Smooth muscle cell of the brain vasculature (primary cell): ENCODE measurements at regions not wholly inside any gene's neighbourhood (a gene's known extent, or its start where the extent isn't known, plus 50 kb on each side); places are given as distances from the start of the nearest gene placed in this dataset.
"Not testable (repeated sequence)": the region's sequence is repeated elsewhere in the genome, so short reads cannot be mapped to it uniquely, and the experiment has no call there.

Experiments
- DNase-seq: peaks from one replicate; pipeline ENCODE4 v3.0.0-alpha.2; 2012; ENCODE audit warnings: low read depth, low spot score

GRCh38 chr2:2591542-2591940 is 260.5 kb upstream of the MYT1L start:
- no peak for DNase-seq

- no peak for DNase-seq
Observed at GRCh38 chr2:2590841-2591541, 259.9 kb upstream of the MYT1L start.

- DNase-seq: no peak
Observed at GRCh38 chr2:2590141-2590540, 259.1 kb upstream of the MYT1L start.

- no peak for DNase-seq
Observed at GRCh38 chr2:2588777-2589176, 257.7 kb upstream of the MYT1L start.

- no peak for DNase-seq
Observed at GRCh38 chr2:2587354-2587753, 256.3 kb upstream of the MYT1L start.

- DNase-seq: no peak
Observed at GRCh38 chr2:2586931-2587330, 255.9 kb upstream of the MYT1L start.

GRCh38 chr2:2586068-2586776 is 255.1 kb upstream of the MYT1L start:
- DNase-seq: no peak

GRCh38 chr2:2582998-2583545 is 252.0 kb upstream of the MYT1L start:
- DNase-seq: no peak

GRCh38 chr2:2581331-2582159 is 250.5 kb upstream of the MYT1L start:
- DNase-seq: no peak

GRCh38 chr2:2580841-2581240 is 249.8 kb upstream of the MYT1L start:
- DNase-seq: not testable (repeated sequence)

- DNase-seq: no peak
Observed at GRCh38 chr2:2580341-2580740, 249.3 kb upstream of the MYT1L start.

GRCh38 chr2:2579814-2580213 is 248.7 kb upstream of the MYT1L start:
- no peak for DNase-seq

- DNase-seq: no peak
Observed at GRCh38 chr2:2577407-2577831, 246.3 kb upstream of the MYT1L start.

- no peak for DNase-seq
Observed at GRCh38 chr2:2575870-2576386, 244.9 kb upstream of the MYT1L start.

GRCh38 chr2:2575181-2575577 is 244.1 kb upstream of the MYT1L start:
- DNase-seq: no peak

- DNase-seq: no peak
Observed at GRCh38 chr2:2574401-2575180, 243.5 kb upstream of the MYT1L start.

GRCh38 chr2:2573658-2574293 is 242.7 kb upstream of the MYT1L start:
- no peak for DNase-seq

- no peak for DNase-seq
Observed at GRCh38 chr2:2573205-2573604, 242.1 kb upstream of the MYT1L start.

- DNase-seq: no peak
Observed at GRCh38 chr2:2572393-2573204, 241.5 kb upstream of the MYT1L start.
